ENCODE measurements at regions not wholly inside any gene's neighbourhood (a gene's known extent, or its start where the extent isn't known, plus 50 kb on each side); places are given as distances from the start of the nearest gene placed in this dataset.

- no peaks in the 10 kb centered on the region for H3K9me3 ChIP-seq (replicated peaks; ENCODE audit: control insufficient read depth, insufficient read depth, low read length)
- FAIRE-seq: no peak
- H4K20me1 ChIP-seq (replicated peaks; ENCODE audit: control insufficient read depth, extremely low read depth, insufficient read depth, low read length): no peaks in the 10 kb centered on the region
- BruUV-seq (replicated peaks): no TSS peak
- no peak overlapping the region for H3K27ac ChIP-seq (ENCODE audit: insufficient read depth, low read depth, low read length)
- no peak for DNase-seq (ENCODE audit: low read depth, low spot score)
- no peaks in the 10 kb centered on the region for H3K79me2 ChIP-seq (ENCODE audit: control insufficient read depth, insufficient read depth, low read length)
- intact Hi-C loops (cut with micrococcal nuclease): no loop called here
- no peaks in the 10 kb centered on the region for H3K36me3 ChIP-seq (ENCODE audit: control insufficient read depth in 2 of 2, extremely low read depth in 1 of 2, insufficient read depth in 2 of 2, low read length in 2 of 2)
- no peaks in the 10 kb centered on the region for H3K4me1 ChIP-seq (ENCODE audit: control insufficient read depth, extremely low read depth, insufficient read depth, low read length)
- no peak overlapping the region for H3K9ac ChIP-seq (replicated peaks; ENCODE audit: extremely low read depth, insufficient read depth, low read length)
- no peak overlapping the region for H3K4me2 ChIP-seq (ENCODE audit: insufficient read depth, low read length)
- H3K4me3 ChIP-seq (replicated peaks in 1 of 3; ENCODE audit: insufficient read depth in 1 of 3, low read depth in 1 of 3, low read length in 3 of 3): no peak overlapping the region
- TF ChIP-seq, protein P1, sequence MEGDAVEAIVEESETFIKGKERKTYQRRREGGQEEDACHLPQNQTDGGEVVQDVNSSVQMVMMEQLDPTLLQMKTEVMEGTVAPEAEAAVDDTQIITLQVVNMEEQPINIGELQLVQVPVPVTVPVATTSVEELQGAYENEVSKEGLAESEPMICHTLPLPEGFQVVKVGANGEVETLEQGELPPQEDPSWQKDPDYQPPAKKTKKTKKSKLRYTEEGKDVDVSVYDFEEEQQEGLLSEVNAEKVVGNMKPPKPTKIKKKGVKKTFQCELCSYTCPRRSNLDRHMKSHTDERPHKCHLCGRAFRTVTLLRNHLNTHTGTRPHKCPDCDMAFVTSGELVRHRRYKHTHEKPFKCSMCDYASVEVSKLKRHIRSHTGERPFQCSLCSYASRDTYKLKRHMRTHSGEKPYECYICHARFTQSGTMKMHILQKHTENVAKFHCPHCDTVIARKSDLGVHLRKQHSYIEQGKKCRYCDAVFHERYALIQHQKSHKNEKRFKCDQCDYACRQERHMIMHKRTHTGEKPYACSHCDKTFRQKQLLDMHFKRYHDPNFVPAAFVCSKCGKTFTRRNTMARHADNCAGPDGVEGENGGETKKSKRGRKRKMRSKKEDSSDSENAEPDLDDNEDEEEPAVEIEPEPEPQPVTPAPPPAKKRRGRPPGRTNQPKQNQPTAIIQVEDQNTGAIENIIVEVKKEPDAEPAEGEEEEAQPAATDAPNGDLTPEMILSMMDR (IDR thresholded peaks at IDR 0.05; ENCODE audit: extremely low read depth in 1 of 2, insufficient read depth in 1 of 2, low read depth in 1 of 2, low read length in 2 of 2): no peak
- no peak for TF ChIP-seq JUN (IDR thresholded peaks at IDR 0.05; ENCODE audit: borderline replicate concordance, insufficient read depth, insufficient read length, low read depth)
- TF ChIP-seq POLR2A (IDR thresholded peaks at IDR 0.05; ENCODE audit: low read depth, low read length): no peak
- no peak for TF ChIP-seq EZH2 (IDR thresholded peaks at IDR 0.05; ENCODE audit: borderline replicate concordance, low read depth, low read length, severe bottlenecking)
- TF ChIP-seq GATA2 (IDR thresholded peaks at IDR 0.05; ENCODE audit: insufficient read depth, insufficient read length, low read depth, low read length): no peak
- no peak for TF ChIP-seq MYC (IDR thresholded peaks at IDR 0.05; ENCODE audit: low read depth, low read length)
- TF ChIP-seq POLR2AphosphoS5 (IDR thresholded peaks at IDR 0.05; ENCODE audit: insufficient read depth, low read depth, low read length): no peak
- TF ChIP-seq FOS (IDR thresholded peaks at IDR 0.05; ENCODE audit: borderline replicate concordance, insufficient read depth, low read length): no peak
- TF ChIP-seq, protein P2, sequence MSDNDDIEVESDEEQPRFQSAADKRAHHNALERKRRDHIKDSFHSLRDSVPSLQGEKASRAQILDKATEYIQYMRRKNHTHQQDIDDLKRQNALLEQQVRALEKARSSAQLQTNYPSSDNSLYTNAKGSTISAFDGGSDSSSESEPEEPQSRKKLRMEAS (IDR thresholded peaks at IDR 0.05; ENCODE audit: insufficient read depth, insufficient read length): no peak
- no peak overlapping the region for H2AFZ ChIP-seq (ENCODE audit: low read depth, low read length)
- dilution Hi-C loops (cut with MboI; ENCODE audit: extremely low pct_ligation_motif_present, low sequenced_read_pairs): no loop called here
- no peaks in the 10 kb centered on the region for H3K27me3 ChIP-seq (ENCODE audit: control insufficient read depth in 2 of 2, insufficient read depth in 2 of 2, low read length in 2 of 2)
- ChIA-PET CTCF (no interaction called here), POLR2A (no interaction called here)
- H3K9me1 ChIP-seq (replicated peaks; ENCODE audit: control insufficient read depth, extremely low read depth, insufficient read depth, low read length): no peaks in the 10 kb centered on the region
Measured at GRCh38 chr5:117417501-117417900, 842.9 kb upstream of the SEMA6A start.
